KOPT-K1 (cell line): ENCODE measurements at regions not wholly inside any gene's neighbourhood (a gene's known extent, or its start where the extent isn't known, plus 50 kb on each side); places are given as distances from the start of the nearest gene placed in this dataset.

Source experiments
- H3K27ac ChIP-seq: fragments of 200-600 bp; sonication (generic); 2 replicates; pipeline ENCODE4 v1.5.1; 2016; ENCODE audit warnings: antibody characterized with exemption, mild to moderate bottlenecking, low read depth, low read length; ENCODE audit not compliant: poor library complexity, severe bottlenecking
- H3K36me3 ChIP-seq: fragments of 200-600 bp; sonication (generic); 2 replicates; pipeline ENCODE4 v1.5.1; 2017; ENCODE audit warnings: antibody characterized with exemption, mild to moderate bottlenecking, low read length, moderate library complexity; ENCODE audit not compliant: insufficient read depth
- H3K9me3 ChIP-seq: fragments of 200-600 bp; sonication (generic); 2 replicates; pipeline ENCODE4 v1.5.1; 2017; ENCODE audit warnings: antibody characterized with exemption, low read length, mild to moderate bottlenecking; ENCODE audit not compliant: insufficient read depth, poor library complexity, severe bottlenecking

GRCh38 chr4:165743422-165743821 lies 129.6 kb upstream of the TLL1 start:
- Histone ChIP-seq H3K36me3 (no peaks in the 10 kb centered on the region), H3K27ac (no peak overlapping the region), H3K9me3 (no peaks in the 10 kb centered on the region)

DNA sequence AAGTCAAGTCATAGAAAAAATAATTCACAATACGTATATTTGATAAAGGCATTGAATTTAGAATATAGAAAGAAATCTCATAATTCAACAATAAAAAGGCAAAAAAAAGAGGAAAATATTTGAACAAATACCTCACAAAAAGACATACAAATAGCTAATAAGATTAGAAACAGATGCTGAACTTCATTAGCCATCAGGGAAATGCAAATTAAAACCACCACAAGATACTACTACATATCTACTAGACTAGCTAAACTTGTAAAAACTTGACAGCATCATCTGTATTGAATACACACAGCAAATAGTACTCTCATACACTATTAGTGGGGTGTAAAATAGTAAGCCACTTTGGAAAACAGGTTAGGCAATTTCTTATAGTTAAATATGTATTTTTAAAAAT lies 128.7 kb upstream of the TLL1 start:
- Histone ChIP-seq H3K27ac (no peak overlapping the region), H3K9me3 (no peaks in the 10 kb centered on the region), H3K36me3 (no peaks in the 10 kb centered on the region)

DNA sequence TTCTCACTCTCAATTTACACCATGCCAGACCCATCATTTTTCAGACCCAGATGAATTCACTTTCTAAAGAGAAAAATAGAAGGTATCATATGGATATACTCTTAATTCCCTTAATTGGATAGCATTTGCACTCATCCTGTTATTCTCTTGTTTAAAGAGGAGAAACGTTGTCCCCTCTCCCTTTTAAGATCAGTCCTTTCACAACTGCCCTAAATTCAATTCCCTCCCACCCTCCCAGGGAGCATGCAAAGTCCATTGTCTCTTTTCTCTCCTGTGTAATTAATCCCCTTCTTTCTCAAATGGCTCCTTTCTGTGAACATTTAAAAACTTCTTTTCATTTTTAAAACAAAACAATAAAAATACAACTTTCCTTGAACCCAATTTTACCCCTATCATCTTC lies 124.7 kb upstream of the TLL1 start:
- H3K27ac ChIP-seq, result no peak overlapping the region
- no peaks in the 10 kb centered on the region for H3K9me3 ChIP-seq
- H3K36me3 ChIP-seq, result no peaks in the 10 kb centered on the region

DNA sequence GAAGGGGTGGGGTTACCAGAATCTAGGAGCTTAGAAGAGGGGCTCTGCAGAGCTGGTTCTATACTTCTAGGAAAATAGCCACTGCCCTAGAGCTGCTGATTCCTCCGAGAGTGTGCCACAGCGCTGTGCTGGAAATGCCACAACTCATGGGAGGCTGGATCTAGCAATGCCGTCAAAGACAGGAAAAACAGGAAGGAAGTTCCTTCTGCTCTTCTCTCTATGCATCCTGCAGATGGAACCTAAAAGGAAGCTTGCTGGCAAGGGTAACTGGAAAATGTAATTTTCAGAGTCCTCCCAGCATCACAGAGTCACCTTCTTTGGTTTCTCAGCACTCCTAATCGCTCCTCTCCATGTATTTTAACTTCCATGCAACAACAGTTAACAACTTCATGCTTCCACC lies 121.2 kb upstream of the TLL1 start:
- Histone ChIP-seq H3K36me3 (no peaks in the 10 kb centered on the region), H3K27ac (no peak overlapping the region), H3K9me3 (no peaks in the 10 kb centered on the region)

DNA sequence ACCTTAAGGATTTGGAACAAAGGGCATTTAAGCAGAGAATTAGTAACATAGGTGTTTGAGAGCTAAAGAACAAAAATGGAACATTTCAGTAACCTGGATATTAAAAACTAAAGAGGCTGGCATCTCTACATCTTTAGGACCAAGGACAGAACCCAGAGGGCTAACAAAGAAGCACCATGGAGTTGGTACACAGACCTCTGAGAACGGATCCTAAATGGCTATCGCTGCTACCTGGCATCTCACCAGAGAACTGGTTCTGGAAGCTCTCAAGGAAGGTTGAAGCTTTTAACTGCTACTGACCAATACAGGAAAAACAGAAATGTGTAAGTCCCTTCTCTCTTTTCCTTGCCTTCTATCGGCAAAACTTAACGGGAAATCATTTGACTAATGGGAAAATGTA lies 118.4 kb upstream of the TLL1 start:
- Histone ChIP-seq H3K36me3 (no peaks in the 10 kb centered on the region), H3K9me3 (no peaks in the 10 kb centered on the region), H3K27ac (no peak overlapping the region)

GRCh38 chr4:165756836-165757235 lies 116.2 kb upstream of the TLL1 start:
- Histone ChIP-seq H3K36me3 (no peaks in the 10 kb centered on the region), H3K27ac (no peak overlapping the region)

DNA sequence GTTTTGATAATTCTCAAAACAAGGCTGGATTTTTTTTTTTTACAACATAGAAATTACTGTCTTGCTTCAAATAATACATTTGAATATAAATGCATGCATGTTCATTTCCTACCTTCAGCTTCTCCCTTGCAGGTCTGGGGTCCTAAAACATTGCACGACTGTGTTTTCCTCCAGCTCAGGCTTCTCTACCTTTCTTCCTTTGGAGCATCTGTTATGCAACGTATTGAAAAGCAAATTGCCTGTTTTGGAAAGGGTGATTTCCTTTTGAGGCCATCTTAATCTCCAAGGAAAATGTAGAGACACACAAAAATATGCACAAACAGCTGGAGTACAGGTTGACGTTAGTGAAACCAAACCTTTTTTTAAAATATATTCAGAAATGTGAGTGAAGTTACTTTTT lies 115.6 kb upstream of the TLL1 start:
- Histone ChIP-seq H3K9me3 (no peaks in the 10 kb centered on the region), H3K36me3 (no peaks in the 10 kb centered on the region), H3K27ac (no peak overlapping the region)

More at GRCh38 chr4:165756836-165757235, 116.2 kb upstream of the TLL1 start:
- H3K9me3 ChIP-seq, result no peaks in the 10 kb centered on the region

GRCh38 chr4:165758086-165758485 lies 115.0 kb upstream of the TLL1 start:
- no peaks in the 10 kb centered on the region for H3K36me3 ChIP-seq
- H3K27ac ChIP-seq, result no peak overlapping the region
- no peaks in the 10 kb centered on the region for H3K9me3 ChIP-seq

GRCh38 chr4:165760182-165760581 lies 112.9 kb upstream of the TLL1 start:
- H3K9me3 ChIP-seq, result no peaks in the 10 kb centered on the region
- no peak overlapping the region for H3K27ac ChIP-seq
- H3K36me3 ChIP-seq, result no peaks in the 10 kb centered on the region

DNA sequence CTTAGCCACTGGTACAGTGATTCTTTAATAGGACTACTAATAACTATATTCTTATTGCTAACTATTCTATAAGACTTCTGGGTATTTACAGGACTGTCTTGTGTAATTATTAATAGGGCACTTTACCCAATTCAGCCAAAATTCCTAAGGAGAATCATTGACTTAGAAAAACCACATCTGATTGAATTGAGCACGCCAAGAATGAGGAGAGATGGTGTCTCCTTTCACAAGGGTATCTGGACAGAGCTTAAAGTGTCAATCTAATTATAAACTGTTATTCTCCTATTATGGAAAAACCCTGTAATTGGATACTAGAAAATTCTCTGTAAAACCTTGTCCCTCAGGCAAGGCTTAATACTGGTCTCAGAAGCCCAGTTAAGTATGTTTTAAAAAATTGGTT lies 111.1 kb upstream of the TLL1 start:
- H3K36me3 ChIP-seq, result no peaks in the 10 kb centered on the region
- no peaks in the 10 kb centered on the region for H3K9me3 ChIP-seq
- no peak overlapping the region for H3K27ac ChIP-seq

GRCh38 chr4:165763640-165764039 lies 109.4 kb upstream of the TLL1 start:
- Histone ChIP-seq H3K27ac (no peak overlapping the region), H3K36me3 (no peaks in the 10 kb centered on the region), H3K9me3 (no peaks in the 10 kb centered on the region)

GRCh38 chr4:165765053-165765452 lies 108.0 kb upstream of the TLL1 start:
- Histone ChIP-seq H3K36me3 (no peaks in the 10 kb centered on the region), H3K9me3 (no peaks in the 10 kb centered on the region), H3K27ac (no peak overlapping the region)

DNA sequence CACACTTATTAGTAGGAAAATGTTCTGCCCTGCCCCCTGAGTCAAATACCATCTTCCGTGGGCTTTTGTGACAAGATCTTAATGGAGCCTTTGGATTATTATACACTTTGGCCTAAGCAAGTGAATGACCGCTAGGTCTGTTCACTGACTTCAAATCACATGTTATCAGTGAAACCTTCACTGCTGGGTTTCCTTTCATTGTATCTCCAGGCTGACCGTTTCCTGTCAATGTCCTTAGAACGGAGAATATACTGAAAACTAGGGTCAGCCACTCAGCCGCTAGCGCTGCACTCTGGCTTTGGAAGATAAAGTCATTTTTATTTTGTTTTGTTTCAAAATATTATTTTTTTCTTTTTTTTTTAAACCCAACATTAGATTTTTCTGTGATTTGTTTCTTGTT lies 107.0 kb upstream of the TLL1 start:
- no peaks in the 10 kb centered on the region for H3K9me3 ChIP-seq

GRCh38 chr4:165766976-165767375 lies 106.1 kb upstream of the TLL1 start:
- Histone ChIP-seq H3K36me3 (no peaks in the 10 kb centered on the region), H3K27ac (no peak overlapping the region), H3K9me3 (no peaks in the 10 kb centered on the region)

More for the DNA sequence above, 107.0 kb upstream of the TLL1 start:
- no peaks in the 10 kb centered on the region for H3K36me3 ChIP-seq
- H3K27ac ChIP-seq, result no peak overlapping the region

GRCh38 chr4:165767671-165768070 lies 105.4 kb upstream of the TLL1 start:
- H3K27ac ChIP-seq, result no peak overlapping the region
- H3K9me3 ChIP-seq, result no peaks in the 10 kb centered on the region
- H3K36me3 ChIP-seq, result no peaks in the 10 kb centered on the region

DNA sequence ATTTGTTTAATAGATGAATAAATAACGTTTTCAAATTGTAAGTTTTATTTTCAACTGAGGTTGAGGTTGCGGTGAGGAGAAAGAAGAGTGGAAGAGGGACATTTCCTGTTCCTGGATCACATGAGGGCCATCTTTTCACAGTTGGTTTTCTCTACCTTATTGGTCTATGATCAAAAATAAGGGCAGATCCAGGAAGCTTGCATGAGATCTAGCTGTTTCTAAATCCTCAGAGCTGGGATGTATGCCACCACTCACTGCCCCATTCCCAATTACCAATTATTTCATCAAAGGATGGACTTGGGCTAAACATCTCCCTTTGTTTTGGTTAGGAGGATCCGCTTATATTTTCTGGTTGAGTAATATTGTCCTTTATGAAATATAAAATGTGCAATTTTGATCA lies 104.8 kb upstream of the TLL1 start:
- H3K9me3 ChIP-seq, result no peaks in the 10 kb centered on the region
- no peak overlapping the region for H3K27ac ChIP-seq
- no peaks in the 10 kb centered on the region for H3K36me3 ChIP-seq

DNA sequence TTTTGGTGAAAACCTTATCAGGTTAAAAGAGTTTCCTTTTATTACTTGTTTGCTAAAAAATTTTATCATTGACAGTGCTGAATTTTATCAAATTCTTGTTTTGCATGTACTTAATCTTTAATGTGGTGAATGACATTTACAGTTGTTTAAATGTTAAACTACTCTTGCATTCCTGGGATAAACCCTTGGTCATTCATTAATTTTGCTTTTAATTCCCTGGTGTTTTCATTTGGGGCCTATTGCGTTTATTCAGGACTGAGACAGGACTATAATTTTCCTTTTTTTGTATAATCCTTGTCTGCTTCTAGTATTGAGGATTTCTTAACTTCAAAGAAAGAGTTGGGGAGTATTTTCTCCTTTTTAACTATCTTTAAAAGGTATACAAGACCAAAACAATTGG lies 98.7 kb upstream of the TLL1 start:
- peaks cover 3% of the 10 kb centered on the region for H3K9me3 ChIP-seq
- H3K36me3 ChIP-seq, result no peaks in the 10 kb centered on the region
- no peak overlapping the region for H3K27ac ChIP-seq
